ENCODE measurements at regions not wholly inside any gene's neighbourhood (a gene's known extent, or its start where the extent isn't known, plus 50 kb on each side); places are given as distances from the start of the nearest gene placed in this dataset.
A peak's percentile ranks its signal among the peaks of the same experiment; 100 is the strongest.
"Not testable (repeated sequence)": the region's sequence is repeated elsewhere in the genome, so short reads cannot be mapped to it uniquely, and the experiment has no call there.

- DNase-seq: no peak
These were observed 186.9 kb downstream of the ZFP64 start for GRCh38 chr20:52004715-52005114.

- peak; percentile 88 for DNase-seq
These were observed 187.6 kb downstream of the ZFP64 start for GRCh38 chr20:52004018-52004417.

- peak; percentile 62 for DNase-seq
These were observed 188.2 kb downstream of the ZFP64 start for GRCh38 chr20:52003415-52003814.

GRCh38 chr20:52001999-52002666, 189.4 kb downstream of the ZFP64 start:
- peak; percentile 91 for DNase-seq

GRCh38 chr20:51997281-51997936, 194.2 kb downstream of the ZFP64 start:
- not testable (repeated sequence) for DNase-seq

- DNase-seq: no peak
These were observed 193.2 kb upstream of the SALL4 start for GRCh38 chr20:51995551-51995951.

GRCh38 chr20:51994751-51995417, 192.6 kb upstream of the SALL4 start:
- DNase-seq: no peak

GRCh38 chr20:51987812-51988211, 185.5 kb upstream of the SALL4 start:
- DNase-seq: no peak

- DNase-seq: no peak
These were observed 182.7 kb upstream of the SALL4 start for GRCh38 chr20:51985013-51985415.

GRCh38 chr20:51980277-51980676, 178.0 kb upstream of the SALL4 start:
- no peak for DNase-seq

GRCh38 chr20:51979226-51979625, 176.9 kb upstream of the SALL4 start:
- no peak for DNase-seq

GRCh38 chr20:51978070-51978501, 175.8 kb upstream of the SALL4 start:
- DNase-seq: peak; percentile 23

- no peak for DNase-seq
These were observed 169.7 kb upstream of the SALL4 start for GRCh38 chr20:51972056-51972455.

- DNase-seq: no peak
These were observed 168.5 kb upstream of the SALL4 start for GRCh38 chr20:51970858-51971257.

GRCh38 chr20:51969191-51969590, 166.9 kb upstream of the SALL4 start:
- DNase-seq: no peak

GRCh38 chr20:51968151-51968550, 165.8 kb upstream of the SALL4 start:
- DNase-seq: no peak

GRCh38 chr20:51966296-51966971, 164.1 kb upstream of the SALL4 start:
- DNase-seq: peak; percentile 73

- peak; percentile 88 for DNase-seq
These were observed 159.8 kb upstream of the SALL4 start for GRCh38 chr20:51961964-51962761.

- peak; percentile 48 for DNase-seq
These were observed 157.8 kb upstream of the SALL4 start for GRCh38 chr20:51960047-51960675.

- peak; percentile 33 for DNase-seq
These were observed 156.8 kb upstream of the SALL4 start for GRCh38 chr20:51959066-51959542.

- DNase-seq: no peak
These were observed 156.1 kb upstream of the SALL4 start for GRCh38 chr20:51958099-51959065.

Data from NCI-H146 (cell line).